ENCODE measurements at regions not wholly inside any gene's neighbourhood (a gene's known extent, or its start where the extent isn't known, plus 50 kb on each side); places are given as distances from the start of the nearest gene placed in this dataset.

GRCh38 chr4:189304167-189304566, 636.5 kb upstream of the FRG1 start:
- DNase-seq, result no peak

DNA sequence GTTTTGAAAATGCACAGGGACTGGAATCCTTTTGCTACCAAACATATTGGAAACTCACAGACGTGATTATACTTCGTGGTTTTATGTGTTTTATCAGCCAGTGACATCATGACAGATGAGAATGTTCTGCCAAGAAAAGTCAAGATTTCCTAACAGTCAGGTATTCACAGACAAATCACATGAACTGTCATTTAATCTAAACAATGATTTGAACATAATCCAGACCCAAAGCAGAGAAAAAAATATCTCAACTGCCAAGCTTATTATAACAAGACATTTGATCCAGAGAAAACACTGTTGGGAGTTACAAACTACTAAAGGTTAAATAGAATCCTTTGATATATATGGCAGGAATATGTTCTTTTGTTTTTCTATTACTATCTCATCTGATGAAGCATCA, 635.9 kb upstream of the FRG1 start:
- no peak for DNase-seq

- DNase-seq, result peak in 1 of 3 experiments; percentile 62
Measured at GRCh38 chr4:189305500-189305899, 635.2 kb upstream of the FRG1 start.

- no peak for DNase-seq
Measured at GRCh38 chr4:189311251-189311650, 629.4 kb upstream of the FRG1 start.

GRCh38 chr4:189313064-189313463, 627.6 kb upstream of the FRG1 start:
- no peak for DNase-seq

- DNase-seq, result no peak
Measured at GRCh38 chr4:189313861-189314513, 626.7 kb upstream of the FRG1 start.

DNA sequence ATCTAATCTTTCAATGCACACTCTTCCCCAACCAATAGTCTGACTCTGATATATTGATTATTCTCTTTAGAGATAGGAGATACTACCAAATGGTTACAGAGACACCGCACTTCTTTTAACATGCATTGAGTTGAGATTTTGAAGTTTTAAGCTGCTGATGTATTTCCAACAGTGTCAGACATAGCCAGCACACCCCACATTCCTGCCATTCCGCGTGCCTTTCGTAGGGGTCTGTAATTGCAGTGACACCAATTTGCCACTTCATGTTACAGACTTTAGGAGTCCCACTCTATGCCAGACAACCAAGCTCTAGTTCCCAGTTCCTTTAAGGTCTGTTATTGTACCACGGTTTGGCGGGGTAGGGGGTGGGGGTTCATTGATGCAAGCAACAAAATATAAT, 618.2 kb upstream of the FRG1 start:
- no peak for DNase-seq

- DNase-seq, result no peak
Measured at GRCh38 chr4:189341881-189342280, 598.8 kb upstream of the FRG1 start.

DNA sequence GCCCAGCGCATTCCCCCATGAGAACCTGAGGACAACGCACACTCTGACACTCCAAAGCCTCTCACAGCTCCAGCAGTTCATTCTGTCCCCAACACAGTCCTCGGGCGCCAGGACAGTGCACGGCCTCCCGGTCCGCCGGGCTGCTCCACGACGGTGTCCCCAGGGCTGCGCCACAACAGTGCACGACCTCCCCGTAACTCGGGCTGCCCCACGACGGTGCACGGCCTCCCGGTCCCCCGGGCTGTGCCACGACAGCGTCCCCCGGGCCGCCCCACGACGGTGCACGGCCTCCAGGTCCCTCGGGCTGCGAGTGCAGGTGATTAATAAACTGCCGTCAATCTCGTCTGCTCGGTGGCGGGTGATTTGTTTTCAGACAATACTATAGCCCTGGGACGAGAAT, 585.1 kb upstream of the FRG1 start:
- no peak for DNase-seq

DNA sequence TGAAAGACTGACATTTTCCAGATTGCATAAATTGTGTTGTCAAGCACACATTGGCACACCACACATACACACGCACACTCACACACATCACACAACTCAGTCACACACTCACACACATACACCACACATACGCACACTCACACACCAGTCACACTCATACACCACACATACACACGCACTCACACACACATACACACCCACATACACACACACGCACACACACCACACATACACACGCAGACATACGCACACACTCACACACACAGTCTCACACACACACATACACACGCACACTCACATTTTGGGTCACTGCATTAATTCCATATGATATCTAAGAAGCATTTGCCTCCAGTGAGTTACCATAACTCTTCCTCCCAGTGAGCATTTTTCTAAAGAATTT, 578.3 kb upstream of the FRG1 start:
- no peak for DNase-seq

- no peak for DNase-seq
Measured at GRCh38 chr4:189364032-189364449, 576.6 kb upstream of the FRG1 start.

DNA sequence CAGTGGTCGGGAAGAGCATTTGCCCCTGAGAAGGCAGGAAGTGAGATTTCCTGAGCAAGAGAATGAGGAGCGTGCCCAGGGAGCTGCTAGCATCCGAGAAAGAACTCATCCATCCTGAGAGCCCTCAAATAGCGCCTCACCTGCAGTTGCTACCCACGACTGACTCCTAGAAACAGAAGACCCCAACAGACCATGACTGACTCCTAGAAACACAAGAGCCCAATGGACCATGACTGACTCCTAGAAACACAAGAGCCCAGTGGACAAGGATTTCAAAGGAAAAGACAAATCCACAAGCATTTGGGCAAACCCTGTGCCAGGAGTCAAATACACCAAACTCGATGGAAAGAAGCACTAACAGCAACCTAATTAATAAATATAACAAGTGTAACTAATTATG, 575.2 kb upstream of the FRG1 start:
- DNase-seq, result no peak

DNA sequence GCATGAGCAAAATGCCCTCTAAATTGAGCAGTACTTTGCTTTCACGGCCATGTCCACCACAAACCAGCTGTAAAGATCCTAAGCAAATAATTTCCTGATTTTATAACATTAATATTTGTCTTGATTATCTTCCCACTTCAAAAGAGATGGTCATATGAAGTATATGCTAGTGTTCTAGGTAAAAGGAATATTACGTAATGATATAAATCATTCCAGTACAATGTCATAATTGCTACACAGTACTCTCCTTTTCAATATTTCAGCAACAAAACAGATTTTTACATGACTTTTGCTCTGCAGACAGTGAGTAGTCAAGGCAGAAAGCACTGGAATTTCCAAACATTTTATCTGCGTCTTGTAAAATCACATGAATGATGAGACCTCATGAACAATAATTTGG, 572.8 kb upstream of the FRG1 start:
- no peak for DNase-seq

DNA sequence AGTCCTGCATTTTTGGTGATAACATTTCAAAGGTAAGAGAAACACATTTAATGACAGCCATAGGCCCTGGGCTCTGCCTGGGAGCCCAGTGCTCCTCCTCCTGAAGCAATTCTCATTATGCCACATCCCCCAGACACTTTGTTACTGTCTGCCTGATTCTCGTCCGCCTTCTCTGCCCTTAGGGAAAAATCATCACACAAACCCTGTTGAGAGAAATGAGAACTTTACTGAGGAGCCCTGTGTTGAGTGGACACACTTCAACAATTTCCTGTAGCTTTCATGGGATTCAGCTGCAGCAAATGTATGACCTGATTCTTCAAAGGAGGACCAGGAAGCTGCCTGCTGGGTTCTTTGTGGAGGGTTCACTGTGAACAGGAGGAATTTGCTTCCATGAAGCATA, 566.5 kb upstream of the FRG1 start:
- no peak for DNase-seq

- DNase-seq, result no peak
Measured at GRCh38 chr4:189376901-189377300, 563.8 kb upstream of the FRG1 start.

- no peak for DNase-seq
Measured at GRCh38 chr4:189377569-189377968, 563.1 kb upstream of the FRG1 start.

DNA sequence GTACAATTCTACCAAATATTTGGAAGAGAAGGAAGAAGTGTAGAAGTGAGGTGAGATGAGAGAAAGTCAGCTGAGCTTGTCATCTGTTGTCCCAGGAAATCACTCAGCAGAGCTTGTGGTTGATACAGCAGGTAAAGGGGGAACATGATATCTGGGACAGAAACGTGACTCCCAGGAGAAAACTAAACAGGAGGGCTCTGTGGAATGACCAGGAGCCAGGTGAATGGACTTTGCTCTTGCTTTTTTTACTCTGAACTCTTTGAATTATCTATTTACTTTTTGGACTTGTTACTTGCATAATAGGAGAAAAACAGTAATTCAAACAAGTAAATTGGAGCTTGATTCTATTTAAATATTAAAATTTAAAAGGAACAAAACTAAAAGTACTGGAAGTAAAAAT, 555.6 kb upstream of the FRG1 start:
- no peak for DNase-seq

- no peak for DNase-seq
Measured at GRCh38 chr4:189385579-189385978, 555.1 kb upstream of the FRG1 start.

DNA sequence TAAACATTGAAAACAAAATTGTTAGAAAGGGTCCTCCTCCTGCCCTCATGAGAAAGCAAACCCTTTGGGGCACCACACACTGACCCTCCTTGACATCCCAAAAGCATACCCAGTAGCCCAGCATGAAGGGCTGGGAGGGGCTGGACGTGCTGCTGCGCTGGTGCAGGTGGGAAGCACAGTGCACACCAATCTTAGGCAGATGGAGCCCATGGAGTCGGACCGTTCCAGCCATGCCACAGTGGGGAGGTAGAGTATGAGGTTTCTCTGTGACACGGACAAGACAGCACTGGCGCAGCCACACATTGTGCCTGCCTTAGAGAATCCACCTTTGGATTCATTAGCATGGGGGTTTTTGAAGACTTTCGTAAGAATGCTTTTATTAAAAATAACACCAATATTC, 544.2 kb upstream of the FRG1 start:
- no peak for DNase-seq

GRCh38 chr4:189404271-189404670, 536.4 kb upstream of the FRG1 start:
- DNase-seq, result no peak

DNA sequence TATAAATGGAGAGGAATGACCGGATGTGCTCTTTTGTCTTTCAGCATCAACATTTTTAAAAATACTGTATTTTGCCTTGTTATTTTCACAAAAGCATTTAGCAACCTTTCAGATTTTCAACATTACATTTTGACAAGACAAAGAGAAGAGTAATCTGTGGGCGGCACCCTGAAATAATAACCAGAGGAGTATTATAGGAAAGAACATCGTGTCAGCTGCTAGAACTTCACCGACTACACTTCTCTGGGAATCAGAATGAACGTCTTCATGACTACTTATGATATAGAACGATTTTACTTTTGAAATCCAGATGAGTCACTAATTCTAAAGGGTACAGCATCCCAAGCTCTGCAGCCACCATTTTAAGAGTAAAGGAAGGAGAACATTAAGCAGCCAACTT, 531.5 kb upstream of the FRG1 start:
- no peak for DNase-seq

DNA sequence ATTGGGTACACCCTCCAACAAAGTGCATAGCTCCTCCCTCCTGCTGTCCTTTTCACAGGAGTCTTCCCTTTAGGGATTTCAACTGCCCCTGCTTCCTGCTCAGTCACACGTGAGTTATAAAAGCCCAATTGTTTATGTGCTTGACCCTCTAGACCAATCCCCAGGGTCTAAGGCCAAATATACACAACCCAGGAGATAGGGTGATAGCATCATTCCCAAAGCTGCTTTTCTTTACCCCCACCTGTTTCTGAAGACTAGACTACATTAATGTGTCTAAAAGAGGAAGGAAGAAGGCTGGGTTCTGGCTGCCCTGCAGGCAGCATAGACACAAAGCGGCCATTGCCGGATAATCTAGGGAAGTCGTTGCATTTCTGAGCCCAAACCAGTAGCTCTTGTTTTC, 526.7 kb upstream of the FRG1 start:
- DNase-seq, result no peak

DNA sequence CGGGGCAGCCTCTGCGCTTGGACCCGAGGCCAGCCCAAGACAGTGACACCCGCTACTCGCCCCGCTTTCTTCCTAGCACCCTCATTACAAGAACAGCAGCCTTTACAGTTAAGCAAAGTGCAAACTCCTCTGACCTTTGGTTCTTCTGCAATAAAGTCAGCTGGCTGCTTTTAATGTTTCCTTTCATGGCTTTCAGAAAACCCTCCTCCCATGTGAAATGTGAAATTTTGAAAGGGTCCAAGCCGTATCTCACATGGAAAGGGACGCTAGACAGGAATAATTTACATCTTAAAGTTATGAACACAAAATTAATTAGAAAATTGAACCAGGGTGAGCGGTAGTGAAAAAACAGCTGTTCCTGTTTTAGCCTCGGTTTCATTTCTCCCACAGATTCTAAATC, 520.1 kb upstream of the FRG1 start:
- DNase-seq, result no peak

- peak in 1 of 3 experiments; percentile 16 for DNase-seq
Measured at GRCh38 chr4:189436207-189436606, 504.5 kb upstream of the FRG1 start.

GRCh38 chr4:189440716-189441115, 500.0 kb upstream of the FRG1 start:
- DNase-seq, result no peak

GRCh38 chr4:189443341-189443740, 497.3 kb upstream of the FRG1 start:
- no peak for DNase-seq
